NCI-H69 (cell line): ENCODE measurements at regions not wholly inside any gene's neighbourhood (a gene's known extent, or its start where the extent isn't known, plus 50 kb on each side); places are given as distances from the start of the nearest gene placed in this dataset.

Experiments used
- DNase-seq: peaks from one replicate; lab custom pipeline; 2025; lab: John Stamatoyannopoulos, UW

GRCh38 chr7:155228894-155229293 lies 68.8 kb upstream of the INSIG1 start:
- DNase-seq = no peak

- DNase-seq = no peak
Measured at GRCh38 chr7:155229548-155230168, 68.0 kb upstream of the INSIG1 start.

- peak; percentile 71 for DNase-seq
Measured at GRCh38 chr7:155230169-155230593, 67.5 kb upstream of the INSIG1 start.

GRCh38 chr7:155231241-155231800 lies 66.4 kb upstream of the INSIG1 start:
- no peak for DNase-seq

GRCh38 chr7:155231941-155232340 lies 65.7 kb upstream of the INSIG1 start:
- no peak for DNase-seq

GRCh38 chr7:155232911-155233310 lies 64.8 kb upstream of the INSIG1 start:
- no peak for DNase-seq

- DNase-seq = no peak
Measured at GRCh38 chr7:155233311-155234157, 64.1 kb upstream of the INSIG1 start.

- no peak for DNase-seq
Measured at GRCh38 chr7:155234158-155234492, 63.6 kb upstream of the INSIG1 start.

GRCh38 chr7:155234950-155235789 lies 62.5 kb upstream of the INSIG1 start:
- DNase-seq = no peak

GRCh38 chr7:155236386-155236785 lies 61.3 kb upstream of the INSIG1 start:
- no peak for DNase-seq

GRCh38 chr7:155237297-155237696 lies 60.4 kb upstream of the INSIG1 start:
- DNase-seq = peak; percentile 50

GRCh38 chr7:155237730-155238129 lies 59.9 kb upstream of the INSIG1 start:
- DNase-seq = no peak

GRCh38 chr7:155239431-155240087 lies 58.1 kb upstream of the INSIG1 start:
- peak; percentile 8 for DNase-seq

GRCh38 chr7:155244675-155245074 lies 53.0 kb upstream of the INSIG1 start:
- DNase-seq = no peak

- DNase-seq = no peak
Measured at GRCh38 chr7:155247479-155248365, 50.0 kb upstream of the INSIG1 start.
